ENCODE measurements at regions not wholly inside any gene's neighbourhood (a gene's known extent, or its start where the extent isn't known, plus 50 kb on each side); places are given as distances from the start of the nearest gene placed in this dataset.
A peak's percentile ranks its signal among the peaks of the same experiment; 100 is the strongest.
"Not testable (repeated sequence)": the region's sequence is repeated elsewhere in the genome, so short reads cannot be mapped to it uniquely, and the experiment has no call there.

DNA sequence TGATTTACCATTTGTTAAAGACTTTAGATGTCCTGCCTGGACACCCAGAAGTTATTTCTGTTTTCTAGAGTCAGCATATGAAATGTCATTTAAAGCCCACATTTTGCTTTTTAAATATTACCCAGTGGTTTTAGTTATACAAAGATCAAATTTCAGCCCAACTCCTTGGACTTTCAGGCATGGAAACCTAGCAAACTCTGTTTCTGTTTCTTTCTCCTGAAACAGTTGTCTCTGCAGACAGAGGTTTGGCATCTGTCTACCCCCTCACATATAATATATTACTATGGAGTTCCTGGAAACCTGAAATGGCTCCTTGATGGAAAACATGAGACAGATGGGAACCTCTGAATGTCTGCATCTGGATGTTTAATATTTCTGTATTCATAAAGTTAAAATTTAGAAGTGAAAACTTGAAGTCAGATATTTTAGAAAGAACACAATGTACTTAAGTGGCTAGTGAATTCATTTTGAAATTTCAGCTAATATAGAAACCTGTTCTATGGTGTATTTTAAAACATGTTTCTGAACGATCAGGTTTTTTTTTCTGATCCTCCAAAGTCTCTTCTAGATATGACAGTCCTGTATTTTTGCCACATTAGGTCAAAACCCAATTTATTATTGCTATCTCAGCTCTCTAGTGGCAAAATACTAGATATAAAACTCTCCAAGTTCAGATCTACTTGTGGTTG, 743.3 kb downstream of the CD109 start:
- H3K27ac ChIP-seq = no peak overlapping the region
- TF ChIP-seq, protein P1, sequence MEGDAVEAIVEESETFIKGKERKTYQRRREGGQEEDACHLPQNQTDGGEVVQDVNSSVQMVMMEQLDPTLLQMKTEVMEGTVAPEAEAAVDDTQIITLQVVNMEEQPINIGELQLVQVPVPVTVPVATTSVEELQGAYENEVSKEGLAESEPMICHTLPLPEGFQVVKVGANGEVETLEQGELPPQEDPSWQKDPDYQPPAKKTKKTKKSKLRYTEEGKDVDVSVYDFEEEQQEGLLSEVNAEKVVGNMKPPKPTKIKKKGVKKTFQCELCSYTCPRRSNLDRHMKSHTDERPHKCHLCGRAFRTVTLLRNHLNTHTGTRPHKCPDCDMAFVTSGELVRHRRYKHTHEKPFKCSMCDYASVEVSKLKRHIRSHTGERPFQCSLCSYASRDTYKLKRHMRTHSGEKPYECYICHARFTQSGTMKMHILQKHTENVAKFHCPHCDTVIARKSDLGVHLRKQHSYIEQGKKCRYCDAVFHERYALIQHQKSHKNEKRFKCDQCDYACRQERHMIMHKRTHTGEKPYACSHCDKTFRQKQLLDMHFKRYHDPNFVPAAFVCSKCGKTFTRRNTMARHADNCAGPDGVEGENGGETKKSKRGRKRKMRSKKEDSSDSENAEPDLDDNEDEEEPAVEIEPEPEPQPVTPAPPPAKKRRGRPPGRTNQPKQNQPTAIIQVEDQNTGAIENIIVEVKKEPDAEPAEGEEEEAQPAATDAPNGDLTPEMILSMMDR (conservative IDR thresholded peaks at IDR 0.05) = no peak
- TF ChIP-seq ZFX (IDR thresholded peaks at IDR 0.05) = no peak

- not testable (repeated sequence) for H3K27ac ChIP-seq
Observed at GRCh38 chr6:74438395-74438794, 742.4 kb downstream of the CD109 start.

GRCh38 chr6:74434171-74434570, 738.2 kb downstream of the CD109 start:
- TF ChIP-seq, protein P1 (conservative IDR thresholded peaks at IDR 0.05) = no peak
- no peak overlapping the region for H3K27ac ChIP-seq

- TF ChIP-seq, protein P1 (conservative IDR thresholded peaks at IDR 0.05) = no peak
- TF ChIP-seq ZFX (IDR thresholded peaks at IDR 0.05) = no peak
- H3K27ac ChIP-seq = no peak overlapping the region
Observed at GRCh38 chr6:74431873-74432580, 736.0 kb downstream of the CD109 start.

- H3K27ac ChIP-seq = no peak overlapping the region
- TF ChIP-seq, protein P1 (conservative IDR thresholded peaks at IDR 0.05) = no peak
- no peak for TF ChIP-seq ZFX (IDR thresholded peaks at IDR 0.05)
Observed at GRCh38 chr6:74420221-74420620, 724.2 kb downstream of the CD109 start.

DNA sequence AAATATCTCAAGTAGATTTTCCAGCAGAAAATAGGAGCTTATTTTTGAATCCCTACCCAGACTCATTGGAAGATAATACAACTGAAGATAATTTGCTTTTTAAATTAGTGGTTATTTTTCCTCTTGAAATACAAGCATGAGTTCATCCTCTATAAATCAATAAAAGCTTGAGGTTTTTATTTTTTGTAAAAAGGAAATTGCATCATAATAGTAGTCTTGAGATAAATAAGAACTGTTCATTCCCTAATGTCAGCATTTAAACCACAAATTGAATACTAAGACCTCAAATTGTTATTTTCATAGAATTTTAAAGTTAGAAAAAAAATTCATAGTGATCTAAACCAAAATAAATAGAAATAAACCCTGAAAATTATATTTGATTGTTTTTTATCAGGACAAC, 719.1 kb downstream of the CD109 start:
- TF ChIP-seq ZFX (IDR thresholded peaks at IDR 0.05) = no peak
- TF ChIP-seq, protein P1 (conservative IDR thresholded peaks at IDR 0.05) = no peak
- no peak overlapping the region for H3K27ac ChIP-seq

GRCh38 chr6:74410630-74411029, 714.6 kb downstream of the CD109 start:
- TF ChIP-seq ZFX (IDR thresholded peaks at IDR 0.05) = no peak
- TF ChIP-seq, protein P1 (conservative IDR thresholded peaks at IDR 0.05) = no peak
- no peak overlapping the region for H3K27ac ChIP-seq

DNA sequence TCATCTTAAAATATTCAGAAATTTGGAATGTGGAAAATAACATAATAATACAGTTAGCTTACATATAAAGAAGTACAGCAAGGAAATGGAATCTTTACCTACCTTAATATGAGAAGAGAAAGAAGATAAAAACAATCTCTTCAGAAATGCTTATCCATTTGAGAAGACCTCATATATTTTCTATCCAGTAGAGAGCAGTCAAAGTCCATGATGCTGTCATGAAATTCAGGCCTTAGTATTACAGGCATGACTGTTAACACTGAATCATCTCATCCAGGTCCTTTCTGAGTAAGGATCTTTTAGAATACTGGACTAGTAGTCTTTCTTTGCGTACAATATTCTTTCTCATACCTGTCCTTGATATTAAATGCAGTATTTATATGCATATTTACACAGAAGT, 713.4 kb downstream of the CD109 start:
- TF ChIP-seq ZFX (IDR thresholded peaks at IDR 0.05) = no peak
- TF ChIP-seq, protein P1 (conservative IDR thresholded peaks at IDR 0.05) = peak; percentile 41
- no peak overlapping the region for H3K27ac ChIP-seq
